Activated T-cell treated with anti-CD3 and anti-CD28 coated beads, Interleukin-2, amount 50 U/mL, for 72 hours (primary cell): ENCODE measurements at regions not wholly inside any gene's neighbourhood (a gene's known extent, or its start where the extent isn't known, plus 50 kb on each side); places are given as distances from the start of the nearest gene placed in this dataset.

ENCODE experiments used
- ATAC-seq, 2 donors: fragments of 150-1000 bp; cut with Tn5 transposase; replicated peaks in 1 of 2; 2 replicates each; pipeline ENCODE4 v1.10.0; 2021; ENCODE audit warnings: moderate library complexity in 2 of 2, mild to moderate bottlenecking in 1 of 2
- DNase-seq, 2 donors: peaks; one replicate each; pipeline ENCODE4 v3.0.0; 2021 to 2022; ENCODE audit warnings: mixed read lengths in 1 of 2
- H3K27ac Mint-ChIP-seq: one replicate; pipeline ENCODE4 v1.8.0; 2022; ENCODE audit warnings: mild to moderate bottlenecking, moderate library complexity, mixed read lengths
- H3K27me3 Mint-ChIP-seq: one replicate; pipeline ENCODE4 v1.8.0; 2022; ENCODE audit warnings: low read depth, mixed read lengths
- H3K36me3 Mint-ChIP-seq, 2 donors: one replicate each; pipeline ENCODE4 v1.8.0; 2022; ENCODE audit warnings: mixed read lengths in 2 of 2, mild to moderate bottlenecking in 1 of 2; ENCODE audit not compliant: insufficient read depth in 2 of 2
- H3K4me1 Mint-ChIP-seq: one replicate; pipeline ENCODE4 v1.8.0; 2022; ENCODE audit warnings: low read depth, mixed read lengths
- H3K4me3 Mint-ChIP-seq, 2 donors: one replicate each; pipeline ENCODE4 v1.8.0; 2022; ENCODE audit warnings: mild to moderate bottlenecking in 2 of 2, mixed read lengths in 2 of 2, moderate library complexity in 2 of 2
- H3K9me3 Mint-ChIP-seq, 2 donors: one replicate each; pipeline ENCODE4 v1.8.0; 2022; ENCODE audit warnings: mixed read lengths in 2 of 2

GRCh38 chr6:159610881-159611280 lies 82.2 kb downstream of the SOD2 start:
- Mint-ChIP-seq H3K4me1 (no peaks in the 10 kb centered on the region), H3K27me3 (no peaks in the 10 kb centered on the region), H3K27ac (no peak overlapping the region), H3K4me3 (no peak overlapping the region), H3K9me3 (peaks cover 5 to 13% of the 10 kb centered on the region in 2 donors), H3K36me3 (peaks cover 4 to 6% of the 10 kb centered on the region in 2 donors)
- DNase-seq = no peak
- no peak for ATAC-seq

GRCh38 chr6:159609652-159610178 lies 83.3 kb downstream of the SOD2 start:
- H3K4me3 Mint-ChIP-seq = no peak overlapping the region
- H3K4me1 Mint-ChIP-seq = no peaks in the 10 kb centered on the region
- H3K27me3 Mint-ChIP-seq = no peaks in the 10 kb centered on the region
- ATAC-seq (no peak), DNase-seq (no peak)
- peaks cover 4 to 8% of the 10 kb centered on the region in 2 donors for H3K9me3 Mint-ChIP-seq
- H3K27ac Mint-ChIP-seq = no peak overlapping the region
- peaks cover under 1 to 2% of the 10 kb centered on the region in 2 donors for H3K36me3 Mint-ChIP-seq

GRCh38 chr6:159608961-159609651 lies 83.9 kb downstream of the SOD2 start:
- no peak overlapping the region for H3K4me3 Mint-ChIP-seq
- no peak for ATAC-seq
- DNase-seq = peak; percentile 6 to 8
- no peaks in the 10 kb centered on the region for H3K36me3 Mint-ChIP-seq
- H3K27ac Mint-ChIP-seq = no peak overlapping the region
- H3K4me1 Mint-ChIP-seq = no peaks in the 10 kb centered on the region
- H3K27me3 Mint-ChIP-seq = no peaks in the 10 kb centered on the region
- peaks cover 3 to 6% of the 10 kb centered on the region in 2 donors for H3K9me3 Mint-ChIP-seq

GRCh38 chr6:159606786-159607185 lies 86.3 kb downstream of the SOD2 start:
- ATAC-seq = no peak
- H3K36me3 Mint-ChIP-seq = no peaks in the 10 kb centered on the region
- DNase-seq = no peak
- peaks cover 0 to 2% of the 10 kb centered on the region in 2 donors for H3K9me3 Mint-ChIP-seq
- no peak overlapping the region for H3K27ac Mint-ChIP-seq
- peaks cover 11% of the 10 kb centered on the region for H3K27me3 Mint-ChIP-seq
- no peak overlapping the region for H3K4me3 Mint-ChIP-seq
- no peaks in the 10 kb centered on the region for H3K4me1 Mint-ChIP-seq

- Mint-ChIP-seq H3K9me3 (peaks cover 0 to 2% of the 10 kb centered on the region in 2 donors), H3K27ac (no peak overlapping the region), H3K4me3 (no peak overlapping the region), H3K4me1 (no peaks in the 10 kb centered on the region), H3K27me3 (peaks cover 19% of the 10 kb centered on the region), H3K36me3 (no peaks in the 10 kb centered on the region)
- no peak for ATAC-seq
- no peak for DNase-seq
These were observed 88.5 kb downstream of the SOD2 start for GRCh38 chr6:159604443-159604956.

GRCh38 chr6:159602431-159603041 lies 90.5 kb downstream of the SOD2 start:
- Mint-ChIP-seq H3K36me3 (no peaks in the 10 kb centered on the region), H3K27ac (no peak overlapping the region), H3K4me1 (no peaks in the 10 kb centered on the region), H3K9me3 (peaks cover 0 to 2% of the 10 kb centered on the region in 2 donors), H3K27me3 (peaks cover 19% of the 10 kb centered on the region), H3K4me3 (no peak overlapping the region)
- DNase-seq = no peak
- ATAC-seq = no peak

GRCh38 chr6:159601211-159601610 lies 91.8 kb downstream of the SOD2 start:
- Mint-ChIP-seq H3K27ac (no peak overlapping the region), H3K9me3 (peaks cover 0 to 2% of the 10 kb centered on the region in 2 donors), H3K4me1 (no peaks in the 10 kb centered on the region), H3K27me3 (peaks cover 19% of the 10 kb centered on the region), H3K4me3 (no peak overlapping the region), H3K36me3 (no peaks in the 10 kb centered on the region)
- ATAC-seq = no peak
- DNase-seq = no peak

GRCh38 chr6:159595173-159595572 lies 97.9 kb downstream of the SOD2 start:
- ATAC-seq (peak in 1 of 2 donors; percentile 54), DNase-seq (no peak)
- Mint-ChIP-seq H3K9me3 (no peaks in the 10 kb centered on the region), H3K4me1 (peaks cover 13% of the 10 kb centered on the region), H3K27me3 (no peaks in the 10 kb centered on the region), H3K4me3 (peak overlapping the region; percentile 42 to 45), H3K27ac (no peak overlapping the region), H3K36me3 (no peaks in the 10 kb centered on the region)

GRCh38 chr6:159594750-159595117 lies 98.3 kb downstream of the SOD2 start:
- Mint-ChIP-seq H3K27me3 (no peaks in the 10 kb centered on the region), H3K27ac (no peak overlapping the region), H3K4me3 (peak overlapping the region; percentile 42 to 45), H3K9me3 (no peaks in the 10 kb centered on the region), H3K4me1 (peaks cover 13% of the 10 kb centered on the region), H3K36me3 (no peaks in the 10 kb centered on the region)
- DNase-seq = no peak
- ATAC-seq = peak; percentile 40 to 60

GRCh38 chr6:159594106-159594749 lies 98.8 kb downstream of the SOD2 start:
- Mint-ChIP-seq H3K27ac (no peak overlapping the region), H3K27me3 (peaks cover 3% of the 10 kb centered on the region), H3K9me3 (no peaks in the 10 kb centered on the region), H3K4me3 (no peak overlapping the region), H3K4me1 (peaks cover 13% of the 10 kb centered on the region), H3K36me3 (no peaks in the 10 kb centered on the region)
- DNase-seq (no peak), ATAC-seq (no peak)

- peaks cover 14% of the 10 kb centered on the region for H3K27me3 Mint-ChIP-seq
- no peak for DNase-seq
These were observed 102.2 kb downstream of the SOD2 start for GRCh38 chr6:159590835-159591234.

GRCh38 chr6:159586684-159587083 lies 106.4 kb downstream of the SOD2 start:
- Mint-ChIP-seq H3K27ac (no peak overlapping the region), H3K4me1 (no peaks in the 10 kb centered on the region), H3K27me3 (peaks cover 20% of the 10 kb centered on the region), H3K36me3 (no peaks in the 10 kb centered on the region), H3K9me3 (no peaks in the 10 kb centered on the region), H3K4me3 (no peak overlapping the region)
- ATAC-seq (no peak), DNase-seq (no peak)

More at GRCh38 chr6:159590835-159591234, 102.2 kb downstream of the SOD2 start:
- no peak for ATAC-seq
- H3K4me3 Mint-ChIP-seq = no peak overlapping the region
- no peaks in the 10 kb centered on the region for H3K36me3 Mint-ChIP-seq
- no peak overlapping the region for H3K27ac Mint-ChIP-seq
- H3K9me3 Mint-ChIP-seq = no peaks in the 10 kb centered on the region
- peaks cover 13% of the 10 kb centered on the region for H3K4me1 Mint-ChIP-seq

- DNase-seq = no peak
- no peak overlapping the region for H3K4me3 Mint-ChIP-seq
- no peaks in the 10 kb centered on the region for H3K4me1 Mint-ChIP-seq
- peaks cover 20% of the 10 kb centered on the region for H3K27me3 Mint-ChIP-seq
- H3K9me3 Mint-ChIP-seq = no peaks in the 10 kb centered on the region
- no peak for ATAC-seq
- H3K36me3 Mint-ChIP-seq = no peaks in the 10 kb centered on the region
- no peak overlapping the region for H3K27ac Mint-ChIP-seq
These were observed 110.3 kb downstream of the SOD2 start for GRCh38 chr6:159582736-159583135.
